ENCODE measurements at regions not wholly inside any gene's neighbourhood (a gene's known extent, or its start where the extent isn't known, plus 50 kb on each side); places are given as distances from the start of the nearest gene placed in this dataset.

- TF ChIP-seq CTCF (IDR thresholded peaks at IDR 0.05; ENCODE audit: borderline replicate concordance, extremely low read depth, low read length, poor library complexity, severe bottlenecking) (no peak), EZH2 (IDR thresholded peaks at IDR 0.05; ENCODE audit: borderline replicate concordance, low read depth, low read length, severe bottlenecking) (no peak)
Observed at GRCh38 chr2:6080932-6081753, 389.0 kb downstream of the SOX11 start.
